GM19372 (cell line): ENCODE measurements at regions not wholly inside any gene's neighbourhood (a gene's known extent, or its start where the extent isn't known, plus 50 kb on each side); places are given as distances from the start of the nearest gene placed in this dataset.
"Not testable (repeated sequence)": the region's sequence is repeated elsewhere in the genome, so short reads cannot be mapped to it uniquely, and the experiment has no call there.

Source experiments
- ATAC-seq: cut with Tn5 transposase; IDR thresholded peaks from one replicate; pipeline ENCODE4 v1.9.1; 2021; ENCODE audit warnings: mild to moderate bottlenecking, low read depth, moderate library complexity; ENCODE audit not compliant: unreplicated experiment

- no peak for ATAC-seq
These were observed 170.7 kb upstream of the E2F7 start for GRCh38 chr12:77236066-77236465.

- no peak for ATAC-seq
These were observed 166.7 kb upstream of the E2F7 start for GRCh38 chr12:77232045-77232444.

- no peak for ATAC-seq
These were observed 166.1 kb upstream of the E2F7 start for GRCh38 chr12:77231501-77231918.

GRCh38 chr12:77229640-77230442, 164.5 kb upstream of the E2F7 start:
- no peak for ATAC-seq

GRCh38 chr12:77228376-77228775, 163.0 kb upstream of the E2F7 start:
- ATAC-seq, result no peak

- ATAC-seq, result no peak
These were observed 161.0 kb upstream of the E2F7 start for GRCh38 chr12:77226368-77226767.

GRCh38 chr12:77225373-77225772, 160.0 kb upstream of the E2F7 start:
- no peak for ATAC-seq

- no peak for ATAC-seq
These were observed 159.0 kb upstream of the E2F7 start for GRCh38 chr12:77224346-77224745.

- no peak for ATAC-seq
These were observed 157.0 kb upstream of the E2F7 start for GRCh38 chr12:77222336-77222735.

- no peak for ATAC-seq
These were observed 155.2 kb upstream of the E2F7 start for GRCh38 chr12:77220586-77220985.

GRCh38 chr12:77218278-77218677, 152.9 kb upstream of the E2F7 start:
- no peak for ATAC-seq

GRCh38 chr12:77216136-77216535, 150.8 kb upstream of the E2F7 start:
- ATAC-seq, result not testable (repeated sequence)

GRCh38 chr12:77214136-77214535, 148.8 kb upstream of the E2F7 start:
- no peak for ATAC-seq

- no peak for ATAC-seq
These were observed 147.9 kb upstream of the E2F7 start for GRCh38 chr12:77213319-77213718.

GRCh38 chr12:77210724-77211123, 145.4 kb upstream of the E2F7 start:
- no peak for ATAC-seq

GRCh38 chr12:77204083-77204482, 138.7 kb upstream of the E2F7 start:
- no peak for ATAC-seq

- ATAC-seq, result no peak
These were observed 137.2 kb upstream of the E2F7 start for GRCh38 chr12:77202457-77203060.

- no peak for ATAC-seq
These were observed 124.6 kb upstream of the E2F7 start for GRCh38 chr12:77189901-77190416.

GRCh38 chr12:77189458-77189857, 124.1 kb upstream of the E2F7 start:
- ATAC-seq, result no peak

- ATAC-seq, result no peak
These were observed 114.1 kb upstream of the E2F7 start for GRCh38 chr12:77179515-77179914.

- no peak for ATAC-seq
These were observed 102.4 kb upstream of the E2F7 start for GRCh38 chr12:77167801-77168200.

- no peak for ATAC-seq
These were observed 101.3 kb upstream of the E2F7 start for GRCh38 chr12:77166696-77167095.
